Stimulated activated CD8-positive, alpha-beta memory T cell treated with anti-CD3 and anti-CD28 coated beads, Interleukin-12 subunit alpha, Interleukin-12 subunit beta, amount 100 ng/mL, for 4 hours (primary cell): ENCODE measurements at regions not wholly inside any gene's neighbourhood (a gene's known extent, or its start where the extent isn't known, plus 50 kb on each side); places are given as distances from the start of the nearest gene placed in this dataset.
"Not testable (repeated sequence)": the region's sequence is repeated elsewhere in the genome, so short reads cannot be mapped to it uniquely, and the experiment has no call there.

Experiments
- DNase-seq: peaks from one replicate; pipeline ENCODE4 v3.0.0-alpha.2; 2020; ENCODE audit warnings: low read depth

DNA sequence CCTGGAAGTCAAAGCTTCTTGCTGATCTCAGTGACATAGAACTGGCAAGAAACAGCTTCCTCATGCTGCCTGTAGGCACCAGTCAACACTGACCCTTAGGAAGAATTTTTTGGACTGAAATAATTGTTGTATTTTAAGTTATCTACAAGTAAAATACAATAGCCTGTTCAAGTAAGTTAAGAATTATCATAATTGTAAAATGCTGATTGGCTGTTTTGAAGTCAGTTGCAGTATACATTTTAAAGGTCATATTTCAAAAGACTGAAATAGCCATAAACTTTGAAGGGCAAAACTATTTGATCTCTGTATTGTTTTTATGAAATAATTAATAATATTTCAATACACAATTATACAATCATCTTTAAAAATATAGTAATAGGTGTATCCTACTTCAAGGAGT is 794.9 kb downstream of the MAT2B start:
- no peak for DNase-seq

DNA sequence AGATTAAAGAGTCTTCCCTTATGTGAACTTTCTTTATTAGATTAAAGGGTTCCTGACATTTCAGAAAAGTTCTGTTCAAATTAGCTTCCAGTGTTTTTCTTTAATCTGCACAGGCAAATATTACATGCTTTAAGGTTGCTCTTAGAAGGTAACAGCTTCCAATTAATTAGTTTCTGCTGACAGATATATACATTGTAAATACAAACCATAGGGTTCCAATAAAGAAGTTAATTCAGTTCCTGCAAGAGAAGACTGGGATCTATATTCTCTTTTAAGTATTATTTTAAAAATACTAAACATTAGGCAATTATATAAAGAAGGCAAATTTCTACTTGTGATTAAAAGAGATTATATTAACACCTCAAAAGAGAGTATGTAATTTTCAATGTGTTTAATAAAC is 795.7 kb downstream of the MAT2B start:
- DNase-seq = no peak

DNA sequence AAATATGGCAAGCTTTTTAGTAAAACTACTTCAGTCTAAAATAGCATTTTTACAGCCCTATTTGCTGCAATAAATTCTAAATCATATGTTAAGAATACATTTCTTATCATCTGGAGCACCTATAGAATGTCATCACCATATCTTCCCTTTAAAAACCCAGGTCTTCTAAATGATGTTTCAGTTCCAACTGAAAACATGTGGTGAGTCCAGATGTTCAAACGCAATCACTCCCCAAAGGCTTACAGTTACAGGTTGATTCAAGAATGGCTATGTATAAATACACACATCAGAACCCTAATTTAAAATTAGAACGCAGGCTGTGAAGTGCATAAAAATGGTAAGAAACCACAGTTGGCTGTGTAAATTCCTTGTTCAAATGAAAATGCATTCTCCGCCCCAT is 796.3 kb downstream of the MAT2B start:
- DNase-seq = no peak

DNA sequence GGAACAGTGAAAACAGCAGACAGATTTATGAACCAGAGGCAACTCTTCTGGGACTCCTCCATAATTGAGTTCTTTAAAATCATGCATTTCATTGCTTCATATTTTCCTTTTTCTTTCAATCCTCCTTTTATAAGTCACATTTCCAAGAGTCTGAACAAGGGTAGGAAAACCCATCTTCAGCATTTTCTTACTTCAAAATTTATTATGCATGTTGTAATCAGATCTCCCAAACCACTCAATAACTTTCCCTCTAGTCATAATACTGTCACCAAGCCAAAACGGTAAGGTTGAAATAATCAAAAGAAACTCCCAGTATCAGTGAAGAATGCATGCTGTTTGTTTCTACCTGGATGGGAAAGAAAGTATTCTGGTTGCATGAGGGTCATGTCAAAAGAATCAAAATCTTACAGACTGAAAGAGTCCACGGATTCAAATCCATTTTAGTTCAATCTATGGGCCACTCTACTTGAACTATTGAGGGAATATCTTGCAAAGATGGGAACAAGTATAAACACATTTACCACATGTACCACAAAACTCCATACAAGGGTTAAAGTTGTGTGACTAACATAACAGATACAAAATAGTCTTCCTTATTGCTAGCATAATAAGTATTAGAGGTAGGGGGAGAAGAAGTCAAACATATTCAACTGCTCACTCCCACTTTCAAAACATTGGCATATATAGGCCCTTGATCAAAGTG is 797.3 kb downstream of the MAT2B start:
- DNase-seq = no peak

DNA sequence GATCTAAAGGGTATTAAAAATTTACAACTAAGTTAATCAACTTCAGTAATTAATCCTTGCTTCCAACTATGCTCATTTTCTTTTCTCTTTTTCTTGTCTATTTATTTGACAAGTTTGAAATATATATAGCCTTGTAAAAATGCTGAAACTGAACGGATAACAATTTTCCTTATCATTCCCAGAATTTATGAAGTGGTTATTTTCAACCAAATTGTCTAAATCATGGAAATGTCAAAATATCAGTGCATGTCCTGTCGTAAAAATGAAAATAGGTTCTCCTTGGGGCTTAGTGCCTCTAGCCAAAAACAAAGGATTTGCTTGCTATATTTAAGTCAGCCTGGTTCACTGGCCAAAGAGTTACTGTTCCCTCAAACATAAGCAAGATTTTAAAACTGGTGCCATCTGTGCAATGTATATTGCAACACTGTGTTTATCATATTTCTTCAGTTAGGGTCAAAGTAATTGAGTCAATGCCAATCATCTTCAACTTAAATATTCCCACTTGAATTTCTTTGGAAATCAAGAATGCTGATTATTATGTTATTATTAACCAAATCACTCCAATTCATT is 798.3 kb downstream of the MAT2B start:
- no peak for DNase-seq

DNA sequence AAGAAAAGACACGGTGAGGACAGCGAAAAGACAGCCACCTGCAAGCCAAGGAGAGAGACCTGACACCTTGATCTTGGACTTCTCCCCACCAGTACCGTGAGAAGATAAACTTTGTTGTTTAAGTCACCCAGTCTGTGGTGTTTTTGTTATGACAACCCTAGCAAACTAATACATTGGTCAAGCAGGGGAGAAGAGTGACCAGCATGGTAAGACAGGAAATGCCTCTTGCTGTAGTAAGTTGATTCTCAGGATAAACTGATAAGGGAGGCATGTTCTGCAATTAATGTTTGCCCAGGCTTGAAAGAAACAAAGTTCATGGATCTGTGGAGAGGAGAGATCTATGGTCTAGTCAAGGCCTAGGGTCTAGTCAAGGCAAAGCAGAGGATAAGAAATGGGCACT is 801.2 kb downstream of the MAT2B start:
- DNase-seq = no peak

DNA sequence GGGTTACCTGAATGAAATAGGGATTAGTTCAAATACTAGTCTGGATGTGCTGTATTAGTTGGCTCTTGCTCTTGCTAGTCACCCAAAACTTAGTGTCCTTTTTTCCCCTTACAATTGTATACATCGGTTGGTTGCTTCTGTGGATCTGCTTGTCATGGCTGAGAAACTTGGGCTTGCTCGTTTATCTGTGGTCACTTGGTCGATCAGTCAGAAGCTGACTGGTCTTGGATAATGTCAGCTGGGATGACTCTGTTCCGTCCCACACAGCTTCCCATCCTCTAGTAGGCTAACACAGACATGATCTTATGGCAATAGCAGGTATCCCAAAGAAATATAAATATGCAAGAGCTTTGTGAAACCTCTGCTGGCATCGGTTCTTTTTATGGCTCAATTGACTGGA is 807.4 kb downstream of the MAT2B start:
- no peak for DNase-seq

DNA sequence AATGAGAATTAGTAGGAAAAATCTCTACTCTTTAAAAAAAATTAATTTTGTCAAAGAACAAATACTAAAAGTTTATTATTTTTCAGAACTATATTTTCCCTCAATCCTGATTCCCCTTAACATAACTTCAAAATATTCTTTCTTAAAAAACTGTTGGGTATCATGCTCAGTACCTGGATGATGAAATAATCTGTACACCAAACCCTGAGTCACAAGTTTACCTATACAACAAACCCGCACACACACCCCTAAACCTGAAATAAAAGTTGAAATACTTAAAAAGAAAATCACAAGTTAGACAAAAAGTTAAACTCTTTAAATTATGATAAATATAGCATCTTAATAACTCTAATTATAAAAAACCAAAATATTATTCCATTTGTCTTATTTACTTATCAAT is 812.3 kb downstream of the MAT2B start:
- no peak for DNase-seq

DNA sequence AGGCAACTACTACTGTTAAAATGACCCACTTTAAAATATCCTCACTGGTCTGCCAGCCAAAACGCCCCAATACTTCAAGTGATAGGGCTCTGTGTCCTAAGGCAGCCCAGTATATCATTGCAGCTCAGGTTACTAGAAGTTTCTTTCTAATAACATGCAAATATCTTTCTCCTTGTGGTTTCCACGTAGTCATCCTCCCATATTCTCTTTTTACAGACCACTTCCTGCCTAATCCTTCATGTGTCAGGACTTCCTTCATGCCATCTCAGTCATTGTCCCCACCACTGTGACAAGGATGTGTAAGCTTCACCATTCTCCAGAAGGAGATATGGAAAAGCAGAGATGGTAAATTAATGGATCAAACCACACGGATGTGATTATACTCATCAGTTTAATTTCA is 813.7 kb downstream of the MAT2B start:
- DNase-seq = no peak

DNA sequence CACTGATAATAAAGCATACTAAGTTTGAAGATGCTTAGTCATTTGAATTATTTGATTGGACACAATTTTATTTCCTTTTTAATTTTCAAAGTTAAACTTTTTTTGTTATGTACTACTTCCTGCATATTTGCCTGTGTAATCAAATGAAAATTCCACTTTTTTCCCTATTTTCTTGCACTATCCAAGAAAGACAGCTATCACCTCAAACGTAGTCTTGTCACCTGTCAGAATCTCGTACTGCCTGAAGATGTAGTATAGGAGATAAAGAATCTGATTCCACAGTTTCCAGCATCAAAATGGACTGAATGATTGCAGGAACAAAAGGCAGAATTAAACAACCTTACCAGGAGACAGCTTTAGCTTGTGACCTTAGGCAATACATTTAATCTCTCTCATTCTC is 818.8 kb downstream of the MAT2B start:
- no peak for DNase-seq

DNA sequence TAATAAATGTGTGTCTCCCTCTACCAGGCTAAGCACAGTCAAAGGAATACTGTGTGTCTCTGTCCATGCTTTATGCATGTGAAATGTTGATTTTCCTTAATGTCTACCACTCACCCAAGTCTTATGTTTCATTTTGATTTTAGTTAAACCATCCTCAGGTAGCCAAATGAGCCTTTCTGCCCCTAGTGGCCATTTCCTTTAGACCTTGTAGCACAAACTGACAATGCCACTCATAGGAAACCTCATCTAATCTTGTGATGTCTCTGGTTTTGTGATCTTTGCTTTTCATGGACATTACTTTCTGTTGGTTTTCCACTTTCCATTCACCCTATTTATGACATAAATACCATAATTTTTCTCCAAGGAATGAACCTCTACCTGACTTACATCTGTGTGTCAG is 820.8 kb downstream of the MAT2B start:
- DNase-seq = no peak

DNA sequence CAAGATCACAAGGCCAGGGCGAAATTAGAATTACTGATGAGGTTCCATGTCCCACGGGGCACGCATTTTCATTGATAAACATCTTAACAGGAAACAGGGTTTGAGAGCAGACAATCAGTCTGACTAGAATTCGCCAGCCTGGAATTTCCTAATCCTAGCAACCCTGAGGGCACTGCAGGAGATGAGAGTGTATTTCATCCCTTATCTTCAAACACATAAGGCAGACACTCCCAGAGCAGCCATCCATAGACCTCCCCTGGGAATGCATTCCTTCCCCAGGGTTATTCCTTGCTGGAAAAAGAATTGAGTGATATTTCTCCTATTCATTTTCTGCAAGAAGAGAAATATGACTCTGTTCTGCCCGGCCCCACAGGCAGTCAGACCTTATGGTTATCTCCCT is 821.7 kb downstream of the MAT2B start:
- not testable (repeated sequence) for DNase-seq

DNA sequence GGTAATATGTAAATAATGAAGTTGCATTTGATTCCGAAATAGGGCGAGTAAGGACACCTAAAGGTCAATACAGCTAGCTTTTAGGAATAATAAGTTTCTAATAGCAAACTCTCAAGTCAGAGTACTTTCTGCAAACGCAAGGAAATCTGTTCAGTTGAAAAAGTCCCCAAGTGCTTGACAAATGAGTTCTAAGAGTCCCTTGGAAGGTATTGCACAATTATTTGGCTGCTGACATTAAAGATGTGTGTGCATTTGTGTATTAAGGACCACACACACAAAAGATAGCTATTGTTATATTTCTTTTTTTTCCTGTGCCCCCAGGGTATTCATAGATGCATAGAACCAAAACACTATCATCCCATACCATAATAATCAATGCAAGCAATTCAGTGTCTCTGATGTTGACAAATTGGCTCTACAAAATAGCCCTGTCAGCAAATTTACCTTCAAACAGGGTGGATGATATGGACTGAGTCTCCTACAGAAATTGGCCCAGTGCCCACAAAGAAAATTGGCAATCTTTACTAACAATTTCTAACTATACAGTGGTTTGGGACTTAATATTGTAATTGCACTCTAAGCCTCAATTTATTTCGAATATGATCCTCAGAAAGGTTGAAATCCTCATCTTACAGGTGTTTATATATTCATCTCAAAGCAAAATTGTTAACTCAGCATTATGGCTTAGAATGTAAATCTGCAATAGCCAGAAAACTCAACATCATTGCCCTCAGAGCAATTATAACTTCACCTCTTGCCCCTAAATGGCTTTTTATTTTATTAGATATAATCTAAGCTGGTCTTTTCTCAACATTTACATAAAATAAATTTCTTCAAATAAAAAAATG is 827.2 kb downstream of the MAT2B start:
- no peak for DNase-seq

DNA sequence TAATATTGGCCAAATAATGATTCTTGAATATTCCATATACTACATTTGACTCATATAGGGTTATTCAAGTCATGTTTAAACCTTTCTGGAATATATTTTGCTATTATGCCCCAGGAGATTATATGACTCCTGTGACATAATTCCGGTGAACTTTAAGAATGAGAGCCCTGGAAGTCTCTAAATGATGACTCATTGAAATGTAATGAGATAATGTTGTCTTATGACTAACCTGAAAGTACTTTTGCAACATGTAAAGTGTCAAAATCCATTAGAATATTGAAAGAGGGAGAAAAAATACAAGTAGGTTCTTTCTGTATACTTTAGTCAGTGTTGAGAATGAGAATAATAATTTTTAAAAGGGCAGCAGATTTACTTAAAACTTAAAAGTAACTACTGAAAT is 830.4 kb downstream of the MAT2B start:
- DNase-seq = no peak

DNA sequence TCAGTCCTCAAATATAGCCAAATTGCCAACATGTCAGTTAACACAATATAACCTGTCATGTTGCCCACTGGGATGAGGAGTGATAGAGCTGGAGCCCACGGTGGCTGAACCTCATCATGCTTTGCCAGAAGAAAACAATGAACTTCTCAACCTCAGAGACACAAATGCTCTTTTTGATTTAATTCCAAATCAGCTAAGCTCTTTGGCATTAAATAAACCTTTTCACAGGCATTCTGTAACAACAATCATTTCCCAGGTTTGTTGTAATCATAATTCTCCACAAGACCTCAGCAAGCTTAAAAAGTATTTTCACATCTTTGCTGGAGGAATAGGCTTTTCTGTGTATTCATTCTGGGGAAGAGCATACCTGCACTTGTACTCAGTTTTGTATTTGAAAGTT is 830.9 kb downstream of the MAT2B start:
- no peak for DNase-seq

DNA sequence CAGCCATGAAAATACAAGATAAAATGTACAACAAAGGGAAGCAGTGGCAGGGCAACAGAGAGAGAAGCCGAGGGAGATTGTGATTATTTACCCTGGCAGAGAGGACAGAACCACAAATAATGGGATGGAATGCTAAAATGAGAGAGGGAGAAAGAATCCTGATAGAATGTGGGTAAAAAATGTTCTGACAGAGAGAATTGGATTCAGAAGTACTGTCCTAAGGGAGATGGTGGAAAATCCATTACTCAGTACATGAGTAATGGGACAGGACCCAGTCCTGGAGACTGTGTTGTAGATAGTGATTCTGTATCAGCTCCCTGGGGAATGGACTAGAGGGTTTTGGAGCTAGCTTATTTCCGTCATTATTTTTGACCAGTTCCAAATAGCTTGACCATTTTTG is 831.5 kb downstream of the MAT2B start:
- DNase-seq = no peak

DNA sequence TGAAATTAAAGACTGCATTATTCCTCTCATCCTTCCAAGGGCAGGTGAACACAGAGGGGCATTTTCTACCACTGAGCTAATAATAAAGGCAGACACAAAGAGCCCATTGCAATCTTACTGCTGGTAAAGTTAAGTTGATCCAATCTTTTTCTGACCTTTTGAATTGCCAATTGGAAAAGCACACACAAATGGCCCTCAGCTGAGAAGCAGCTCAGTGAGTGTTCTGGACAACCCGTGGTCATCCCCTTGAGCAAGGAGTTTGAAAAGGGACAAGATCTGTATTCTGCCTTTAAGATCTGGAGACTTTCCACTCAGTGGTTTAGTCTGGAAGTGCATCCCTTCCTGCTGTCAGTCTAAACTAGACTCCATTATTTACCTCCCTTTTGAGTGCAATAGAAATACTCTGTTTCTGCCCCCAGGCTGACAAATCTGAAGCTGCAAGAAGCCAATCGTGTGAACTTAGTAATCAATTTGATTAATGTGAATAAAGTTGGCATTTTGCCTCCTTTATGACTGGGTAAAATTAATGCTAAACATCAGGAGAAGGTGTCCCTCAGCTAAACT is 835.7 kb downstream of the MAT2B start:
- DNase-seq = no peak

DNA sequence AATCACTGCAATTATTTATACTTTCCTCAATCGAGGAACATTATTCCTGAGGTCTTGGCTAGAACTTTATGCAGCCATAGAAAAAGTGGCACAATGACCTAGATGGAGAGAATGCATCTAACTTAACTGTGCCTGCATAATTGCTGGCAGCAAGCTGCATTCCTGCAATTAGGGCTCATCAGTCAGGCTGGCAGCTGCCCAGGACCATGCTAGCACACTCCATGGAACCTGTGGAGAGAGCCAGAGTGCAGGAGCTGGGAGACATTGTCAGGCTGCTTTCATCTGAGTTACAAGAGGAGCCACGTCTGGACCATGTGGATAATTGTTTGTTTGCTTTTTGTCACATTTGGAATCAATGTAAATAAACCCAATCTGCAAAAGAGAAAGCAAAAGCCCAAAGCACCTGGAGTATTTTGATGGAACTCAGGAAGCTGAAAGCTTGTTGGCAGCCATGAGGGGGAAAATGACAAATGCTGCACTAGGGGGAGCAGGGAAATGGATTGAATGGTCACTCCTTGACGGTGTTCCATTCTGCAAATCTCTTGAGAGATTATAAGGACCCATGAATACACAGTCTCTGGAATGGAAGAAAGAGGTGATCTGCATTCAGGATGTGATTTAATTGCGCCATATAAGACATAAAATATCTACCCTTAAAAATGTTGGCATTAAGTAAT is 839.9 kb downstream of the MAT2B start:
- DNase-seq = no peak

DNA sequence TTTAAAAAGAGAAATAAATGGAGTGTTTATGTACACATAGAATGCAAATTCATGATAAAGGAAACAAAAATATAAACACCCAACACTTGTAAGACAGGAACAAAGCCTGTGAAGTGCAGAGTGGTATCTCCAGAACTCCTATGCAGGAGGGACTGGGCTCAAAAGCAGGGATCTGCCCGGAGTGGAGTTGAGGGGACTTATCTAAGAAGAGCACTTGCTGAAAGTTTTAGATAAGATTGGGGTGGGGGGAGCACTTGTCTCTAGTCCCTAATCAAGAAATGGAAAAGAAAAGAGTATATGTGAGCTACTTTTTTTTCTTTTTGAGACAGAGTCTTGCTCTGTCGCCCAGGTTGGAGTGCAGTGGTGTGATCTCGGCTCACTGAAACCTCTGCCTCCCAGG is 840.4 kb downstream of the MAT2B start:
- no peak for DNase-seq

DNA sequence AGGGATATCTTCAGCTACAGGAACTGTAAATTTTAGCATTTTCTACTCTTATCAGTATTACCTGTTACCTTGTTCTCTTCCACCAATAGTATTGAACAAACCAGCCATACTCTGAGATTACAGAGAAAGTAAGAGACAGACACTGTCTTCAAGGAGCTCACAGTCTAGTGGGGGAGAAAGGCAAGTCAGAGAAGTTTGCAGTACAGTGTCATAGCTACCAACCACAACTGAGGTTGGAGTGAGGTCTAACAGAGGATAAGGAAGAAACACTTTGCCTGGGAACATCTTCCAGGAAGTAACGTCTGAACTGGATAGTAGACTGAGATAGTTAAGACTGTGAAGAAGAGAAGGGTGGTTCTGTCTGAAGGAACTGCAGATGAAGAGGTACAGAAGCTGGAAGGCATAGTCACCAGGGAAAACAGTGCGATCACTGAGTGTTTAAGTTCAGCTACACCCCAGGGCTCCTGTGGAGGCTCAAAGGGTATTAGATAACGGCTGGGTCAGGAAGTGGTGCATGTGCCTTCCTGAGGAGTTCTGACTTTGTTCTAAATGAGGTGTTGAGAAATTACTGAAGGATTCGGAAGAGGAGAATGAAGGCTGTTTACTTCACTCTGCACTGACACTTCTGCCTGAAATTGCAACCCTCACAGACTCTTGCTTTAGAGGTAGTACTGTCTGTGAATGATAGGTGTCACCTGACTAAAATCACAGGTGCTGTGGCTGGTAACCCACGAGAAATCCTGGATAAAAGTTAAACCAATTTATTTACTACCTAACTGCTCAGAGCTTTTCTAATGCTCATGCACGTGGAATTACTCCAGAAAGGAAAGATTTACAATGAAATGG is 841.6 kb downstream of the MAT2B start:
- no peak for DNase-seq

DNA sequence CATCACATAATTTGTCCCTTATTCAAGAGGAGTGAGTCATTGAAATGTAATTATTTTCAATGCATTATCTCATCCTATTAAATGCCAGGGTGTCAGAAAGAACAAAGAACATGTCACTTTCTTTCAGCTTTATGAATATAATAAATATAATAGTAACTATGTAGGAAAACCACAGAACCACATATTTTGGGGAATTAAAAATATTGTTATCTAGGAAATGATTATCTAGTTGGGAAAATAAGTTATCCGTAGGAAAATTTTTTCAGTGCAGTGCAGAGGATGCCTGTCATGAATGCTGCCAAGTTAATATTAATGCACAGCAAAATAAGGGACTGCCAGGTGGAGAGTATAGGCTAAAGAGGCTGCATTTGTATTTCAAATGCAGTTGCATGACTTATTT is 844.8 kb downstream of the MAT2B start:
- DNase-seq = no peak
